Uterus (tissue), 2 donors: ENCODE measurements at regions not wholly inside any gene's neighbourhood (a gene's known extent, or its start where the extent isn't known, plus 50 kb on each side); places are given as distances from the start of the nearest gene placed in this dataset.

Source experiments
- CTCF ChIP-seq, 4 experiments: fragments of 200-600 bp in 2 of 4; fragments of 450-650 bp in 2 of 4; sonication (generic) in 2 of 4; IDR thresholded peaks; one replicate each; pipeline ENCODE4 v1.5.1; 2016 to 2019; ENCODE audit warnings: antibody characterized with exemption in 4 of 4, mild to moderate bottlenecking in 2 of 4, moderate library complexity in 1 of 4
- POLR2A ChIP-seq, 2 donors: fragments of 450-650 bp; IDR thresholded peaks; one replicate each; pipeline ENCODE4 v1.6.1; 2016; ENCODE audit warnings: antibody characterized with exemption in 2 of 2, mild to moderate bottlenecking in 1 of 2, moderate library complexity in 1 of 2

DNA sequence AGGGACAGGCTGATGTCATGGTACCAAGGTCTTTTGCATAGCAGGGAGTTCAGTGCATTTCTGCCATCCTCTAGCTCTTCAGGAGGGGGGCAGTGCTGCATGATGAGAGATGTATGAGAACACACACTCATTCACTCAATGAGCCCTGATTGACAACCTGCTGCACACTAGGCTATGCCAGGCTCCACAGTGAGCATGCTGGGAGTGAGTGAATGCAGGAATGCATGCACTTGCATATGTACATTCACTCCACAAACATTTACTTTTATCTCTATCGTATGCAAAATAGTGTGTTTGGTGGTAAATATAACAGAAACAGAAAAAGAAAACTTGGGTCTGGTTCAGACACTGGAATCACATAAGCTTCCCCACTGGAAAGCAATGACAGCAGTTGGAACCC lies 374.1 kb upstream of the C16orf82 start:
- TF ChIP-seq CTCF (IDR thresholded peaks at IDR 0.05) (no peak), POLR2A (IDR thresholded peaks at IDR 0.05) (no peak)
